Erythroblast (primary cell): ENCODE measurements at regions not wholly inside any gene's neighbourhood (a gene's known extent, or its start where the extent isn't known, plus 50 kb on each side); places are given as distances from the start of the nearest gene placed in this dataset.

Experiments used
- GATA1 ChIP-seq: IDR thresholded peaks from 2 replicates; pipeline ENCODE4 v1.6.1; 2011; ENCODE audit warnings: low read depth, mild to moderate bottlenecking, control low read depth, low read length, moderate library complexity
- POLR2A ChIP-seq: IDR thresholded peaks from 2 replicates; pipeline ENCODE4 v1.6.1; 2011; ENCODE audit warnings: mild to moderate bottlenecking, low read length

DNA sequence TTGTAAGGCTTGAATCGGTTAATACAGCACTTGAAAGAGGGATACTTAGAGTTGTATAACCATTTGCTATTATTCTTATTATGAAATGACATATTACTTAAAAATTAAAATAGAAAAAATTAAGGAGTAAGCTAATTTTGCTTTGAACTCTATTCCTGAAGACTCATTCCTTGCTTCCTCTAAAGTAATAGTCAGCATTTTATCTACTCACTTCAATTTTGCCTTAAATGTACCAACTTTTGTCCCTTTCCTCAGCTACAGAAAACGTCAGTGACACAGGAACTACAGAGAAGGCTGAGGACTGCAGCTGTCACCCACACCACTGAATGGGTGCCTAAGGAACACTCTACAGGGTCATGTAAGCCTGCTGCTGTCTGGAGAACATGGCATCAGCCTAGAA lies 80.7 kb upstream of the OSR1 start:
- TF ChIP-seq POLR2A (no peak), GATA1 (no peak)
